OCI-LY7 (cell line): ENCODE measurements at regions not wholly inside any gene's neighbourhood (a gene's known extent, or its start where the extent isn't known, plus 50 kb on each side); places are given as distances from the start of the nearest gene placed in this dataset.

Experiments
- CTCF ChIP-seq: fragments of 200-600 bp; sonication (generic); conservative IDR thresholded peaks from 2 replicates; pipeline ENCODE4 v1.5.1; 2014; ENCODE audit warnings: mild to moderate bottlenecking, antibody characterized with exemption, low read length, moderate library complexity, mixed read lengths
- EZH2phosphoT487 ChIP-seq: fragments of 200-600 bp; sonication (generic); IDR thresholded peaks from 2 replicates; pipeline ENCODE4 v1.6.1; 2018; ENCODE audit warnings: low read depth, borderline replicate concordance, mild to moderate bottlenecking, mixed run types, antibody characterized with exemption, low read length, moderate library complexity, mixed read lengths

DNA sequence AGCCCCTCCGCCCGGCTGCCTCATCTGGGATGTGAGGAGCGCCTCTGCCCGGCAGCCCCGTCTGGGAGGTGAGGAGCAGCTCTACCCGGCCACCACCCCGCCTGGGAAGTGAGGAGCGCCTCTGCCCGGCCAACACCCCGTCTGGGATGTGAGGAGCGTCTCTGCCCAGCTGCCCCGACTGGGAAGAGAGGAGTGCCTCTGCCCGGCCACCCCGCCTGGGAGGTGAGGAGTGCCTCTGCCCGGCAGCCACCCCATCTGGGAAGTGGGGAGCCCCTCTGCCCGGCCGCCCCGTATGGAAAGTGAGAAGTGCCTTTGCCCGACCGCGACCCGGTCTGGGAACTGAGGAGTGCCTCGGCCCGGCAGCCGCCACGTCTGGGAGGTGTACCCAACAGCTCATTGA, 74.3 kb upstream of the TNIP3 start:
- TF ChIP-seq CTCF (no peak), EZH2phosphoT487 (no peak)
